Natural killer cell (primary cell): ENCODE measurements at regions not wholly inside any gene's neighbourhood (a gene's known extent, or its start where the extent isn't known, plus 50 kb on each side); places are given as distances from the start of the nearest gene placed in this dataset.

ENCODE experiments used
- ATAC-seq, 3 donors: fragments of 150-1000 bp in 2 of 3; fragments of 200-7000 bp in 1 of 3; cut with Tn5 transposase; 1 replicate in 1 of 3; 2 replicates in 2 of 3; pipeline ENCODE4 v1.10.0; 2021; ENCODE audit warnings: mild to moderate bottlenecking in 2 of 3, moderate library complexity in 2 of 3
- DNase-seq, 2 donors: peaks; one replicate each; pipeline versions ENCODE4 v3.0.0 to v3.0.0-alpha.2; 2013 to 2021; ENCODE audit warnings: mixed read lengths in 1 of 2
- H3K27ac ChIP-seq: one replicate; pipeline ENCODE4 v1.5.1; 2013; ENCODE audit warnings: mild to moderate bottlenecking, low read length
- H3K27me3 ChIP-seq: one replicate; pipeline ENCODE4 v1.6.1; 2013; ENCODE audit warnings: low read length; ENCODE audit not compliant: control insufficient read depth, insufficient read depth
- H3K36me3 ChIP-seq: one replicate; pipeline ENCODE4 v1.6.1; 2013; ENCODE audit warnings: low read length; ENCODE audit not compliant: control insufficient read depth, insufficient read depth
- H3K4me1 ChIP-seq: one replicate; pipeline ENCODE4 v1.6.1; 2013; ENCODE audit warnings: low read length; ENCODE audit not compliant: control insufficient read depth, insufficient read depth
- H3K4me3 ChIP-seq: one replicate; pipeline ENCODE4 v1.5.1; 2013; ENCODE audit warnings: low read length
- H3K9me3 ChIP-seq: one replicate; pipeline ENCODE4 v1.6.1; 2013; ENCODE audit warnings: low read length; ENCODE audit not compliant: control insufficient read depth, insufficient read depth
- H3K27ac Mint-ChIP-seq, 2 donors: one replicate each; pipeline ENCODE4 v1.8.0; 2022; ENCODE audit warnings: mild to moderate bottlenecking in 2 of 2, mixed read lengths in 2 of 2, moderate library complexity in 1 of 2
- H3K27me3 Mint-ChIP-seq, 2 donors: one replicate each; pipeline ENCODE4 v1.8.0; 2022; ENCODE audit warnings: low read depth in 2 of 2, mixed read lengths in 2 of 2
- H3K36me3 Mint-ChIP-seq: one replicate; pipeline ENCODE4 v1.8.0; 2022; ENCODE audit warnings: mixed read lengths
- H3K4me1 Mint-ChIP-seq, 2 donors: one replicate each; pipeline ENCODE4 v1.8.0; 2022; ENCODE audit warnings: mixed read lengths in 2 of 2
- H3K4me3 Mint-ChIP-seq: one replicate; pipeline ENCODE4 v1.8.0; 2022; ENCODE audit warnings: mild to moderate bottlenecking, moderate library complexity, mixed read lengths
- H3K9me3 Mint-ChIP-seq, 2 donors: one replicate each; pipeline ENCODE4 v1.8.0; 2022; ENCODE audit warnings: mixed read lengths in 2 of 2
- WGBS: methylation state at CpG from one replicate; pipeline ENCODE4 v1.1.7; 2013; ENCODE audit warnings: missing lambda C conversion rate; ENCODE audit not compliant: insufficient coverage; 5-methylcytosine and 5-hydroxymethylcytosine counted together
- intact Hi-C: fragments of 100-400 bp; cut with micrococcal nuclease; formaldehyde crosslinking; loops from one replicate; pipeline ENCODE4 v1.14.2; 2022
- TF ChIP-seq, protein P1 (sequence below): fragments of 200-600 bp; IDR thresholded peaks from one replicate; pipeline ENCODE4 v1.8.0; 2022; ENCODE audit warnings: antibody characterized with exemption

DNA sequence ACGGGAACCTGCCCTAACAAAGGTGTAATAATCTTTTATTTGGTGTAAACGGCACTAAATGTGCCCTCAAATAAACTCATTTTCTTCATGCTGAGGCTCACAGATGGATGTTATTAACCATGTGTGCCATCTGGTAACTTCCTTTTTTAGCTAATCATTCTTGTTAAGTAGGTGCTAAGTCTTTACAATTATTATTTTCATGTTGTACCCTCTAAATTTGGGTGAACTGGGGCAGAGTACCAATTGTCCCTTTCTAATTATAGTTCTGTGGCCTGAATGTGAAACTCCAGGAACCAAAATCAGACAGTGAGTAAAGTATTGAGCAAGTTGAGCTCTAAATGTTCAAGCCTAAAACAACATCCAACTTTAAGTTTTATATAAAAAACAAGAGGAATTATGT, 220.7 kb upstream of the CADM2 start:
- H3K36me3 Mint-ChIP-seq: no peaks in the 10 kb centered on the region
- Histone ChIP-seq H3K36me3 (no peaks in the 10 kb centered on the region), H3K9me3 (peaks cover 2% of the 10 kb centered on the region), H3K27ac (no peak overlapping the region), H3K4me1 (no peaks in the 10 kb centered on the region), H3K27me3 (no peaks in the 10 kb centered on the region), H3K4me3 (no peak overlapping the region)
- intact Hi-C loops: no loop called here
- H3K4me3 Mint-ChIP-seq: no peak overlapping the region
- H3K9me3 Mint-ChIP-seq: peaks cover 7 to 18% of the 10 kb centered on the region in 2 donors
- 61% methylated on average over 2 of the region's 2 CpGs for WGBS
- DNase-seq (no peak), ATAC-seq (no peak)
- no peak overlapping the region for H3K27ac Mint-ChIP-seq
- H3K27me3 Mint-ChIP-seq: no peaks in the 10 kb centered on the region
- no peaks in the 10 kb centered on the region for H3K4me1 Mint-ChIP-seq
- TF ChIP-seq, protein P1, sequence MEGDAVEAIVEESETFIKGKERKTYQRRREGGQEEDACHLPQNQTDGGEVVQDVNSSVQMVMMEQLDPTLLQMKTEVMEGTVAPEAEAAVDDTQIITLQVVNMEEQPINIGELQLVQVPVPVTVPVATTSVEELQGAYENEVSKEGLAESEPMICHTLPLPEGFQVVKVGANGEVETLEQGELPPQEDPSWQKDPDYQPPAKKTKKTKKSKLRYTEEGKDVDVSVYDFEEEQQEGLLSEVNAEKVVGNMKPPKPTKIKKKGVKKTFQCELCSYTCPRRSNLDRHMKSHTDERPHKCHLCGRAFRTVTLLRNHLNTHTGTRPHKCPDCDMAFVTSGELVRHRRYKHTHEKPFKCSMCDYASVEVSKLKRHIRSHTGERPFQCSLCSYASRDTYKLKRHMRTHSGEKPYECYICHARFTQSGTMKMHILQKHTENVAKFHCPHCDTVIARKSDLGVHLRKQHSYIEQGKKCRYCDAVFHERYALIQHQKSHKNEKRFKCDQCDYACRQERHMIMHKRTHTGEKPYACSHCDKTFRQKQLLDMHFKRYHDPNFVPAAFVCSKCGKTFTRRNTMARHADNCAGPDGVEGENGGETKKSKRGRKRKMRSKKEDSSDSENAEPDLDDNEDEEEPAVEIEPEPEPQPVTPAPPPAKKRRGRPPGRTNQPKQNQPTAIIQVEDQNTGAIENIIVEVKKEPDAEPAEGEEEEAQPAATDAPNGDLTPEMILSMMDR: no peak

DNA sequence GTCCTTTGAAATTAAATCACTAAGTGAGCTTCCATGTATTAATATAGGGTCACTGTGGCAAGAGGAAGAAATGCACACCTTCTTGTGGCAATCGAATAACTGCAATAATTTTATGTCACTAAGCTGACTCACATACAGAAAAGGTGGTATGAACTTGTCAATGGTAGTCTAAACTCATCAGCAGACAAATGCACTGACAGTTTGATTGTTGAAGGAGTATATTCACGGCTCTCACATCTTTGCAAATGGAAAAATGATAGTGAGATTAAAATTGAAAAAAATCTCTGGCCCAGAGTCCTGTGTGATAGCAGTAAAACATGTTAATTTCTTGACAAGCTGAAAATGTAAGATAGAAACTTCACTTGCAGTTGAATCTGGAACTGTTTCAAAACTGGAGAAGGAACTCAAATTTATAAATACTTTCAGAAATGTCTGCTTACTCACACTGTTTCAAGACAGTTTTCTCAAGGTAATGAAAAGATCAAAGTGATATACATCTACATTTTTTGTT, 215.8 kb upstream of the CADM2 start:
- Mint-ChIP-seq H3K27ac (no peak overlapping the region), H3K4me3 (no peak overlapping the region), H3K27me3 (no peaks in the 10 kb centered on the region), H3K4me1 (no peaks in the 10 kb centered on the region), H3K9me3 (peaks cover 6 to 17% of the 10 kb centered on the region in 2 donors), H3K36me3 (no peaks in the 10 kb centered on the region)
- TF ChIP-seq, protein P1: no peak
- Histone ChIP-seq H3K4me3 (no peak overlapping the region), H3K4me1 (no peaks in the 10 kb centered on the region), H3K9me3 (no peaks in the 10 kb centered on the region), H3K27ac (no peak overlapping the region), H3K27me3 (no peaks in the 10 kb centered on the region), H3K36me3 (no peaks in the 10 kb centered on the region)
- WGBS: 49% methylated on average over 2 of the region's 2 CpGs
- DNase-seq (no peak), ATAC-seq (no peak)
- intact Hi-C loops: no loop called here

DNA sequence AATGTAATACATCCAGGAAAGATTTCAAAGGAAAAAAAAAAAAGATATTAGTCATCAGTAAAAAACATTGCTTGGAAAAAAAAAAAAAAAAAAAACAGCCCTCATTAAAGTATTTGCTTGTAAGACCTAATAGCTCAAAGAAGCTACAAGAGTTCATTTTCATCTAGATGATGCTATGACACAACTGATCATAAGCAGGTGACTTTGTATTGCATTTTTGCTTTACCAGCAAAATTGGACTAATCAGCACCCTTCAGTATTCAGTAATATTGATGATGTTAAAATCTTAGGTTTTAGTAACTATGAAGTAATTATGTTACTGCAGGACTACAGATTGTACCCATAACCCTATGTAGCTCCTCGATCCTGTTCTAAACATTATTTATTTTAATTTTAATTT, 214.7 kb upstream of the CADM2 start:
- no peak for DNase-seq
- no peaks in the 10 kb centered on the region for H3K27me3 ChIP-seq
- intact Hi-C loops: no loop called here
- no peaks in the 10 kb centered on the region for H3K9me3 ChIP-seq
- Mint-ChIP-seq H3K9me3 (peaks cover 6 to 17% of the 10 kb centered on the region in 2 donors), H3K36me3 (no peaks in the 10 kb centered on the region), H3K27me3 (no peaks in the 10 kb centered on the region), H3K4me1 (no peaks in the 10 kb centered on the region), H3K27ac (no peak overlapping the region), H3K4me3 (no peak overlapping the region)
- whole genome bisulfite sequencing: no CpG with 5 or more reads among the region's 1 CpG
- no peak overlapping the region for H3K4me3 ChIP-seq
- TF ChIP-seq, protein P1: no peak
- ATAC-seq: no peak
- H3K36me3 ChIP-seq: no peaks in the 10 kb centered on the region
- no peaks in the 10 kb centered on the region for H3K4me1 ChIP-seq
- H3K27ac ChIP-seq: no peak overlapping the region

DNA sequence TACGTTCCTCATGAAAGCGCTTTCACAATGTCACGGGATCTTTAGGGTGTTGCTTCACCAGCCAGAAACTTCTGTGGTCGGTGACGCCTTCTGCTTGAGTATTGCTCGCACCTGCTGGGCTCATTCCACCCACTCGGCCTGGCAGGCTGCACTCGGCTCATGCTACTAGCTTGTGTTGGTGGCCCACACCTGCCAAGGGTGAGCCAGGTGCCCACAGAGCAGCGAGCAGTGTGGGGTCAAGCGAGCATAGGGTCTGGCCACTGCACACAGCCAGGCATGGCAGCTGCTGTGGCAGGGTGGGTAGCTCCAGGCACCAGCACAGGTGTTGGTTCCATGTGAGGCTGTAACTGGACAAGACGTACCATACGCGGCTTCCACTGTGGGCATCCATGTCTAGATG, 202.9 kb upstream of the CADM2 start:
- H3K27ac Mint-ChIP-seq: no peak overlapping the region
- no peaks in the 10 kb centered on the region for H3K4me1 Mint-ChIP-seq
- intact Hi-C loops: no loop called here
- H3K4me3 Mint-ChIP-seq: no peak overlapping the region
- peaks cover 9% of the 10 kb centered on the region for H3K36me3 Mint-ChIP-seq
- TF ChIP-seq, protein P1: no peak
- Histone ChIP-seq H3K36me3 (no peaks in the 10 kb centered on the region), H3K4me1 (no peaks in the 10 kb centered on the region), H3K27me3 (no peaks in the 10 kb centered on the region), H3K27ac (no peak overlapping the region), H3K9me3 (peaks cover 32% of the 10 kb centered on the region), H3K4me3 (no peak overlapping the region)
- H3K27me3 Mint-ChIP-seq: no peaks in the 10 kb centered on the region
- no peak for DNase-seq
- 88% methylated on average over 13 of the region's 13 CpGs for WGBS
- H3K9me3 Mint-ChIP-seq: peaks cover 19 to 21% of the 10 kb centered on the region in 2 donors
- no peak for ATAC-seq
